ENCODE measurements at regions not wholly inside any gene's neighbourhood (a gene's known extent, or its start where the extent isn't known, plus 50 kb on each side); places are given as distances from the start of the nearest gene placed in this dataset.

- 33 to 35% methylated on average over 2 of the region's 2 CpGs for WGBS, 2 donors
Measured at GRCh38 chr10:101301111-101301731, 52.7 kb upstream of the BTRC start.

DNA sequence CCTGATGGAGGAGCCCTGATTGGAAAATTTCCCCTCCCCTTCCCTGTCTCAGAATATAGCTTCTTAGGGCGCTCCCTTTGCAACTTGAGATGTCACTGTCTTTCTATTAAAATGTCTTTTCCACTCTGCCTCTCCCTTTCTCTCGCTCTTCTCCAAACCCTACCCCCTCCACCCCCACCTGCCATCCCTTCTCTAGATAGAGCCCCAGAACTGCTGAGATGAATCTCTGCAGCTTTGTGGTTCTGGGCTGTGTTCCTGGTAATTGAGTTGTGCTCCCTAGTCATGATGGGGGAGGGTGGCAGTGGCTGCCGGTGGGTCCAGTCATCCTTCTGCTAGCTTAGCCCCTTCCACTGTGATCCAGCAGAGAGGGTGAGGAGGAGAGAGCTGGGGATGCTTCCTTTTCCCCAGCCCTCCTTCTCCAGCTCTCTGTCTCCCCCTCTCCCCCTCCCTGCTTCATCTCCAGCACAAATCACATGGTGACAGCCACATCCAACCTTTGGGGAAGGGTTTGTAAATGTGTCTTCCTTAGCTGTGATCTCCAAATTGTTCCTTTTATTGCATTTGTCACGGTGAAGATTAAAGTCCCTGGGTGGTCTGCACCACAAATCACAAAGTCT is 50.8 kb upstream of the BTRC start:
- no peak for TF ChIP-seq CTCF (IDR thresholded peaks at IDR 0.05; ENCODE audit: control extremely low read depth, extremely low read depth)
- no peak for ATAC-seq (ENCODE audit: insufficient read depth, low FRiP score)
- H3K27me3 ChIP-seq (ENCODE audit: control insufficient read depth in 3 of 3, insufficient read depth in 3 of 3, low read length in 2 of 3) = peaks cover 0 to 13% (median 0%) of the 10 kb centered on the region in 3 donors
- H3K36me3 ChIP-seq (ENCODE audit: control insufficient read depth in 4 of 4, insufficient read depth in 4 of 4, low read length in 4 of 4) = no peaks in the 10 kb centered on the region
- no peak overlapping the region for H3K4me3 ChIP-seq
- DNase-seq = no peak
- no peaks in the 10 kb centered on the region for H3K9me3 ChIP-seq (ENCODE audit: control insufficient read depth in 4 of 4, insufficient read depth in 3 of 4, low read length in 3 of 4)
- peaks cover 0 to 14% (median 3%) of the 10 kb centered on the region in 5 donors for H3K4me1 ChIP-seq (ENCODE audit: control insufficient read depth in 5 of 5, insufficient read depth in 5 of 5, low read length in 5 of 5)
- no peak overlapping the region for H3K27ac ChIP-seq (ENCODE audit: low read depth in 1 of 2, low read length in 1 of 2)
- 60% methylated on average over 4 of the region's 4 CpGs for WGBS, 2 donors
- no peak overlapping the region for H3K9ac ChIP-seq (ENCODE audit: insufficient read depth in 1 of 2, low read length in 2 of 2)

More at GRCh38 chr10:101301111-101301731, 52.7 kb upstream of the BTRC start:
- no peak overlapping the region for H3K27ac ChIP-seq (ENCODE audit: low read depth in 1 of 2, low read length in 1 of 2)
- no peak overlapping the region for H3K9ac ChIP-seq (ENCODE audit: insufficient read depth in 1 of 2, low read length in 2 of 2)
- H3K4me3 ChIP-seq = no peak overlapping the region
- peaks cover 0 to 14% (median 3%) of the 10 kb centered on the region in 5 donors for H3K4me1 ChIP-seq (ENCODE audit: control insufficient read depth in 5 of 5, insufficient read depth in 5 of 5, low read length in 5 of 5)
- DNase-seq (peak in 1 of 3 donors; percentile 23), ATAC-seq (ENCODE audit: insufficient read depth, low FRiP score) (no peak)
- no peak for TF ChIP-seq CTCF (IDR thresholded peaks at IDR 0.05; ENCODE audit: control extremely low read depth, extremely low read depth)
- no peaks in the 10 kb centered on the region for H3K9me3 ChIP-seq (ENCODE audit: control insufficient read depth in 4 of 4, insufficient read depth in 3 of 4, low read length in 3 of 4)
- H3K27me3 ChIP-seq (ENCODE audit: control insufficient read depth in 3 of 3, insufficient read depth in 3 of 3, low read length in 2 of 3) = peaks cover 0 to 8% (median 4%) of the 10 kb centered on the region in 3 donors
- no peaks in the 10 kb centered on the region for H3K36me3 ChIP-seq (ENCODE audit: control insufficient read depth in 4 of 4, insufficient read depth in 4 of 4, low read length in 4 of 4)

Measured in lung (tissue), 11 donors.